HT1080 (cell line): ENCODE measurements at regions not wholly inside any gene's neighbourhood (a gene's known extent, or its start where the extent isn't known, plus 50 kb on each side); places are given as distances from the start of the nearest gene placed in this dataset.

ENCODE experiments used
- DNase-seq: peaks from one replicate; pipeline ENCODE4 v3.0.0-alpha.2; 2015; ENCODE audit warnings: low read depth

DNA sequence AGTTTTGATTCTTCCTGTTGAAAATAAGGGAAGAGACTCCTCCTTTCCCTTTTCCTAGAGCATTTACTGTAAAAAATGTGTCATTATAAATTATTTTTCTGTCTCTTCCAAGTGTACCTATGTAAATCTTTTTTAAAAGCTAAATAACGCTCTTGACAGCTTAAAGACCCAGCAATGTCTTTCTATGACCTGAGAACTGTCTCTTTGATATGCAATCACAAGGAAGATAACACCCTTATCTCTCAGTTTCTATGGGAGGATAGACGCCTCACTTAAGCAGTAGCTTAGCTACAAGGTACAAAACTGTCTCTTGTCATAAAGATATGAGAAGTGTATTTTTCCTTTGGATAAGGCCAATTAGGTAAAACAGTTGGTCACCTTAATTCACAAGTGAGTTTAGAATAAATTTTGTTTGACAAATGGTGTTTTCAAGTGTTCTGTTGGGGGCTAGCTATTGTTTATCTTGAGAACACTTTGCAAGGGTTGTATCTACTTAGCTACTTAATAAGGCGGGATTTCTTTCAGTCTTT is 980.6 kb upstream of the EYS start:
- DNase-seq: no peak

DNA sequence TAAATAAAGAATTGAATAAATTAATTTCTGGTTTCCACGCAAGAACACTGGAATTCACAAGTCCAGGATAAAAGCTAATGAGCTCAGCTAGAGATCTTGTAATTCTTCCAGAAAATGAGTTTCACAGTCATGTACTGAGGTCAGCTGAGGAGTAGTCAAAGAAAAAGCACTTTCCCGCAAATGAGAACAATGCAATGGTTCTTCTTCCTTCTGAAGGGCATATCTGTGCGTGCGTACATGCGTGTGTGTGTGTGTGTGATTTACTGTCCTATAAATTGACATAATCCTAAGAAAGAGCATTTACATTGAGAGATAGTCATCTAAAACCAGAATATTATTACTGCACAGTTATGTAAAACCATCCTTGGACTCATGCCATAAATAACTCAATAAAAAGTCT is 968.9 kb upstream of the EYS start:
- DNase-seq: no peak

DNA sequence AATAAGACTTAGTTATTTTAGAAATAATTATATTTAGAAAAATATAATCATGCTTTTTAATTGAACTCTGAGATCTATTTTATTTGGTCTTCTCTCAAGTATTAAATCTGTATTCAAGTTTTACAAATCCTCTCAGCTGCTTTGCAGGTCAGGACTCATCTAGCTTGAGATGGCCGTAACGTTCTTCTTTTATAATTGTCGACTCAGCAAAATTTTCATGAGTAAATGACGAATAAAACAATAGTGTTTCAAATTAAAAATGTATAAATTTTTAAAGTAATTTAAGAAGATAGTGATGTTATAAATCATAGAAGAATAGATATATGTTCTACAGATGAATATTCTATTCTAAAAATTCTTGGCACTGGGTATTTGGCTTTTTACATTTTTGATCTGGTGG is 957.1 kb upstream of the EYS start:
- DNase-seq: no peak

DNA sequence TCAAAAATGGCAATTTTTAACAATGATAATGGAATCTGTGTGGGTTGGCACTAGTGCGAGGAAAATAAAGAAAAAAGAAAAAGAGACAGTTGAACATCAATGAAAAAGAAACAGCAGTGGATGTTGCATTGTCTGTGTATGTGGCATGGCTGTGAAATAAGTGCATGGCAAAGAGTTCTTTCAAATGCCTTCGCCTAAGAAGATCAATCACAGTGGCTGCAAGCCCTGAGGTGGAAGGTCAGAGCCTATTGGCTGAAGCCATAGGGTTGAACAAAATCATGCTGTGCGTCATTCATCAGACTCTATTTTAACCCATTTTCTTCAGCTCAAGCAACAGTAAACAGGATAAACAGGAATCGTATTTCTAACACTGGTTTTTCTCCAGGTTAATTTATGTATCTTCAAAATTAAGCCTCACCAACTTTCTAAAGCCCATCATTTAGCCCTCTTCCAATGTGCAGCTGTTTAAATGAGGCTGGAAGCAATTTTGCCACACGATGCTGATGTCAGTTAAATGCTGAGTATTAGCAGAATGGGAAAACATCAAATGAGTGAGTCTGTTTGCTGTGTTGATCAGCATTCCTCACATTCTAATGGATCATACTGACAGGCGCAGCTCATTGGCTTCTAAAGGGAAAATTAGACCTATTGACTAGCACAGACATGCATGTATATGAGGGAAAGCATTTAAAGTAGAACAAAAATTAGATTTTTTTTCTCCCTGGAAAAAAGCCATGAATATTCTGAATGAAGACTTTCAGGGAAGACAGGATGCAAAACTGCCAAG is 955.9 kb upstream of the EYS start:
- DNase-seq: no peak

DNA sequence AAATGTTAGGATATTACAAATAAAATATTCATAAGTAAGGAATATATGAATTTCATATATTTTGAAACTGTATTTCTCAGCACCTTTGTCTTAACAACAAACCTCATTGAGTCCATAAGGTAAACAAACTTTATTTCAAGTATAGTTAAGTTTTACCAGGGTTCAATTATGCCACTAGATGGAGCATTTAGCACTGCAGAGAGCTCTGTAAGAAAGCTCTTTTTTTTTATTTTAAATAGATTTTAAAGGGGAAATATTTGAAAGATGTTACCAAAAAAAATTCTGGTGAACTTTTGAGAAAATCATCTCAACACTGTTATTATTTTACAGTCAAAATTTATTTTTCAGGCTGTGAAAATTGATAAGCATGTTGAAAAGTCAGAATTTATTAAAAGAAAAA is 955.2 kb upstream of the EYS start:
- peak; percentile 8 for DNase-seq

DNA sequence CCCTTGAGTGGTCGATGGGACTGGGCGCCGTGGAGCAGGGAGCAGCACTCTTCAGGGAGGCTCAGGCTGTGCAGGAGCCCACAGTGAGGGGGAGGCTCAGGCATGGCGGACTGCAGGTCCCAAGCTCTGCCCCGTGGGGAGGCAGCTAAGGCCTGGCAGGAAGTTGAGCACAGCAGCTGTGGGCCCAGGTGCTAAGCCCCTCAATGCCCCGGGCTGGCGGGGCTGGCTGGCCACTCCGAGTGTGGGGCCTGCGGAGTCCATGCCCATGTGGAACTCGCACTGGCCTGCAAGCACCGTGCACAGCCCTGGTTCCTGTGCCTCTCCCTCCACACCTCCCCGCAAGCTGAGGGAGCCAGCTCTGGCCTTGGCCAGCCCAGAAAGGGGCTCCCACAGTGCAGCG is 948.4 kb upstream of the EYS start:
- no peak for DNase-seq

DNA sequence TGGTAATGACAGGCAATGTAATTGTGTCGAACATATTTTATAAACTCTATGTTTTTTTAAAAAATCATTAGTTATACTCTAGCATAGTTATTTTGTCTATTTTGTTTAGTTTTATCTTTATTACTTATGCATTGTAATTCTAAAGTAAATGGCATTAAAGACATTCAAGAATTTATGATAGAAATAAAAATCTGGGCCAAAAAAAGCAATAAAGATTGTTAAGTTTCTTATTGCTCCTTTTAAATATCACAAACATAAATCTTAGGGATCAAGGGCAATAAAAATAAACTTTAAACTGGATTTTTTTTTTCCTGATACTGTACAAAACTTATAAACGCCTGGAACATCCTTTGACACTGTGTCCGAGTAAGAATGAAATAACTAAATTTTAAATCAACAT is 931.5 kb upstream of the EYS start:
- no peak for DNase-seq

DNA sequence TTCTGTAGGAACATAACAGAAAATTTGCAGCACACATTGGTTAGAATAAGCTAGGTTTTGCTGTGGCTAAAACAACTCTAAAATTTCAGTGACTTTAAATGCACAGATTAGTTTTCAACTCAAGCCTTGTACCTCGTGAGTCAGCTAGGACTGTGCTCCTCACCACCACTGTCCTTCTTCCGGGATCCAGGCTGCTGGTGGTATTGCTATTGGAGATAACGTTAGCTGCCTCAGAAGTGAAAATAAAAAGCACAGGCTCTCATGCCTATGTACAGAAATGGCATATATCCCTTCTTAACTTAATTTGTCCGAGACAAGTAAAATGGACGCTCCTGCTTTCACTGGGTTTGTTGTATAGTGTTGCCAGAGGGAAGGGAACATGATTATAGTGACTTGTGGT is 931.1 kb upstream of the EYS start:
- DNase-seq: peak; percentile 64

DNA sequence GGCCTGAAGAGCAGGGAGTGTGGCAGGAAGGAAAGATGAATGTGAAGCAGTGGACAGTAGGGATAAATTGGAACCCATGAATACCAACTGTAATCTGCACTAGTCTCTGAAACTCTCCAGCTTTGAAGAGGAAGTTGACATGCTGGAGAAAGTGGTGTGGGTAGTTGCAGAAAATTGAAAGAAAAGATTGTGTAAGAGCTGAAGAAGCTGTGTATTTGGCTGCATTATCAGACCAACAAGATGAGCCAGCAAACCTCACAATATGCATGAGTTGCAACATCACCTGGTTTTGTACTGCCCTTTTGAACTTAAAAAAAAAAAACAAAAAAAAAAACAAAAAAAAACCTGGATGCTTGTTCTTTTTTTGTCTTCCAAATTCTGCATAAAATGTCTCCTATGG is 921.9 kb upstream of the EYS start:
- DNase-seq: no peak

DNA sequence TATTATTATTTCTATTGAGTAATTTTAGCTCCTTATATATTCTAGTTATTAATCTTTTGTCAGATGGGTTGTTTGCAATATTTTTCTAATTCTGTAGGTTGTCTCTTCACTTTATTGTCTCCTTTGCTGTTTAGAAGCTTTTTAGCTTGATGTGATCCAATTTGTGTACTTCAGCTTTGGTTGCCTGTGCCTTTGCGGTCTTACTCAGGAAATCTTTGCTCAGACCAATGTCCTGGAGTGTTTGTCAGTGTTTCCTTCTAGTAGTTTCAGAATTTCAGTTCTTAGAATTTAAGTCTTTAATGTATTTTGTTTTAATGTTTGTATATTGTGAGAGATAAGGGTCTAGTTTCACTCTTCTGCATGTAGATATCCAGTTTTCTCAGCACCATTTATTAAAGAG is 916.0 kb upstream of the EYS start:
- no peak for DNase-seq

DNA sequence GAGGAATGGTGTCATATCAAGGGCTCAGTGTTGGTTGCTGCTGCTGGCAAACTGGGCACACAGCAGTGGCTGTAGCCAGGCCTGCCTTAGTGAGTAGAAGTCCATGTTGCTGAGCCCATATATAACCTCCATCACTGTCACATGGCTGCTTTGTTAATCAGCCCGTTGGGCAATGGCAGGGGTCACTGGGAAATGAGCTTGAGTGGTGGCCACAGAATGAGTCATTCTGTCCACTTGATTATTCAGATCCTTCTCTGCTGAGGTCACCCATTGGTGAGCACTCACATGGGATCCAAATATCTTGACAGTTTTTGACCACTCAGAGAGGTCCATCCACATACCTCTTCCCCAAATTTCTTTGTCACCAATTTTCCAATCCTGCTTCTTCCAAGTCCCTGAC is 898.9 kb upstream of the EYS start:
- peak; percentile 66 for DNase-seq

DNA sequence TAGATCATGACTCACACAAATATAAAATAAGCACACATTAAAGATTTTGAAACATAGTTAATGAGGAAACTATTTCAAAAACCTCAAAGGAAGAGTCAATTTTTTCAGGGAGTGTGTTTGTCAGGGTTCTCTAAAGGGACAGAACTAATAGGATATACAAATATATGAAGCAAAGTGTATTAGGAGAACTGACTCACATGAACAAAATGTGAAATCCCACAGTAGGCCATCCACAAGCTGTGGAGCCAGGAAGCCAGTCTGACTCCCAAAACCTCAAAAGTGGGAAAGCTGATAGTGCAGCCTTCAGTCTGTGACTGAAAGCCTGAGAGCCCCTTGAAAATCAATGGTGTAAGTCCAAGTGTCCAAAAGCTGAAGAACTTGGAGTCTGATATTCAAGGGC is 898.0 kb upstream of the EYS start:
- peak; percentile 65 for DNase-seq

DNA sequence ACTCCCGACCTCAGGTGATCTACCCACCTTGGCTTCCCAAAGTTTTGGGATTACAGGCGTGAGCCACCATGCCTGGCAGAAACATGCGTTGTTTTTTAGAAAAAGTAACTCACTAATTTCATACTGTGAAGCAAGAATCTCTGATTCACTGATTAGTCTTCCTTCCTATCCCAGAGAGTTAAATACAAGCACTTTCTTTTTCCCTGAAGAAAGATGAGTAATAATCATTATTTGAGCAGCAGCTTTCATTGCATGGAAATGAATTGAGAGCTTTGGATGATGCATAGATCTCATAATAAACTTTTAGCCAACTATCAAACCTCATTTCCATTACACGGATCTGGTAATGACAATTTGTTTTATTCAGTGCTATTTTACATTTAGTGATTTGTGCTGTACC is 892.5 kb upstream of the EYS start:
- peak; percentile 58 for DNase-seq

DNA sequence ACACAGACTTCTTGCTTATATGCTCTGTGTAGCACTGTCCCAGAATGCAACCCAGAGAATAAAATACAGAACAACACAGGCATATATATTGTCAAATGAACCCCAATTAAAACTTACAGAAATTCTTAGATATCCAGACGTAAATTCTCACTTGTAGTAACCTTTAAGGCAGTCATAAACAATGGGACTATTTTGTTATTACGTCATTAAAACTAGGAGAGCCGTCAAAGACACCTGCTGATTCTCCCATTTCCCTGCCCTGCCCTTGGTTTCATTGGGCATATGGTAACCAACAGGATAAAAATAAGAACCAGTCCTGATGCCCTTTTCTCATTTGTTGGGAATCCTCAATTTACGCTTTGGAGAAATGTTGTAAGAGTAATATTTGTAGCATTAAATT is 871.3 kb upstream of the EYS start:
- no peak for DNase-seq

DNA sequence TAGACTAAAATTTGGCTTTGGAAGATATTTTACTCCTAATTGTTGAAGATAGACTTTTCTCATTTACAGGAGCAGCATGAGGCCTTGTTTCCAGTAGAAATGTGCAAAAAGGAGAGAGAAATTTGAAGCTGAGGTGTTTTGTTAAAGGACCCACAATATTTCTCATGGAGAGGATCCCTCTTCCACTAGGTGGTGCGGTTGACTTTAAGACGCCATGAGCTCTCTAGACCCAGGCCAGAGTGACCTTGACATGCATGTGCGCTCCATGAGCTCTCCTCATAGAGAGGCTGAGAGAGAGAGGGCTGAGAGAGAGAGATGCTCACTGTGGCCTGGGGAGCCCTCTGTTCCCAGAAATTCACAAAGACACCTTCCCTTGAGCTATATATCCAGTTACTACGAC is 861.2 kb upstream of the EYS start:
- peak; percentile 6 for DNase-seq

DNA sequence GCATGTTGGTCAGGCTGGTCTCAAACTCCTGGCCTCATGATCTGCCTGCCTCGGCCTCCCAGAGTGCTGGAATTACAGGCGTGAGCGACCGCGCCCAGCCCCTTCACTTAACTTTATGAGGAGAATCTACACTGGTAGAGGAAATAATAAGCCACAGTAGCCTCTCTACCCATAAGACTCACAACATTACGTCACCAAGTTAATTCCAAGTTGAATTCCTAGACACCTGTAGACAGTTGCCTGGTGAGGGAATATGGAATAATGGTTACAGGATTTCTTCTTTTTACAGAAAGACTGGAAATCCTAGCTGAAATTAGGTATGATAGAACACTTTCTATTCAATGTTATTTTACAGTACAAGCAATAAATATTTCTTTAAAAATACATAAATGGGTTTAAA is 854.5 kb upstream of the EYS start:
- no peak for DNase-seq

DNA sequence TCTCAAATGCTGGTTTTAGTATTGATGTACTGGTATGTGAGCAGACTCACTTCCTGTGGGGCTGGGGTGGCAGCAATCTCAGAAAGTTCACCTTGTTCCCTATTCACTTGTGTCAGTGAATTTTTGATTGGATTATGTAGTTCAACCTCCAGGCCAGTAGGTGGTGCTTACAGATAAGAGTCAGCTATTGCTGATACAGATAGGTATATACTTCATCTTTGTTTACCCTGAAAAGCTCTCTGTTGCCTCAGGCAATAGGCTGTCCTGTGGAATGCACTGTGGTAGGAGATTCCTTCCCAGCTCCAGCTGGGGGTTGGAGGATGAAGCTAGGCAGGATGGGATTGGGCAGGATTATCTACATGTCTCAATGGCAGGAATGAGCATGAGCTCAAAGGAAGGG is 851.2 kb upstream of the EYS start:
- DNase-seq: peak; percentile 37

DNA sequence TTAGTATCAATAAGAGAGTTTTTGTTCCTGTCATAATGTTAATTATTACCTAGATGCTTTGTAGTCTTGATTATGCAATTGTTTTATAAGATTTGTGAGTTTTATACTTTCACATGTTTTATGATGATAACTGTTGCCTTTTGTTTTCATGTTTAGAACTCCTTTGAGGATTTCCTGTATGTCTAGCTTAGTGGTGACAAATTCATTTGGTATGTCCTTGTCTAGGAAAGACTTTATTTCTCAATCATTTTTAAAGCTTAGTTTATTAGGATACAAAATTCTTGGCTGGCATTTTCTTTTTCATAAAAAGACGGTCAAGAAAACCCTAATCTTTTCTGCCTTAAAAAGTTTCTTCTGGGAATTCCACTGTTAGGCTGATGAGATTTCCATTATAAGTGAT is 849.9 kb upstream of the EYS start:
- peak; percentile 40 for DNase-seq

DNA sequence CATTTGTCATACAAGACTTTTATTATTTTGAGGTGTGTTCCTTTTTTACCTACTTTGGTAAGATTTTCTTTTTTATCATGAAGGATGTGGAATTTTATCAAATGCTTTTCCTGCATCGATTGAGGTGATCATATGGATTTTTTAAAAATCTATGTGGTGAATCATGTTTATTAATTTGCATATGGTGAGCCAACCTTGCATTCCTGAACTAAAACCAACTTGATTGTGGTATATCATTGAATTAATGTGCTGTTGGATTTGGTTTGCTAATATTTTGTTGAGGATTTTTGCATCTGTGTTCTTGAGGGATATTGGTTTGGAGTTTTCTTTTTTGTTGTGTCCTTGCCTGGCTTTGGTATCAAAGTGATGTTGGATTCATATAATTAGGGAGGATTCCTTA is 848.1 kb upstream of the EYS start:
- DNase-seq: no peak

DNA sequence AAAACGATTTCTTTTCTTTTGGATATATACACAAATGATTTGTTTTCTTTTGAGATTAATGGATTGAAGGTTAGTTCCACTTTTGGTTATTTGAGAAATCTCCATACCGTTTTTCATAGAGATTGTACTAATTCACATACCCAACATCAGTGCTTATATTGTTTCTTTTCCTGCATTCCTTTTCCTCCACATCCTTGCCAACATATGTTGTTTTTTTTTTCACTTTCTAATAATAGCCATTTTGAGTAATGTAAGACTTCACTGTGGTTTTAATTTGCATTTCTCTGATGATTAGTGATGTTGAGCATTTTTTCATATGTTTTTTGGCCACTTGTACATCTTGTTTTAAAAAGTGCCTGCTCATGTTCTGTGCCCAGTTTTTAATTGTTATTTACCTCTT is 846.4 kb upstream of the EYS start:
- DNase-seq: no peak

DNA sequence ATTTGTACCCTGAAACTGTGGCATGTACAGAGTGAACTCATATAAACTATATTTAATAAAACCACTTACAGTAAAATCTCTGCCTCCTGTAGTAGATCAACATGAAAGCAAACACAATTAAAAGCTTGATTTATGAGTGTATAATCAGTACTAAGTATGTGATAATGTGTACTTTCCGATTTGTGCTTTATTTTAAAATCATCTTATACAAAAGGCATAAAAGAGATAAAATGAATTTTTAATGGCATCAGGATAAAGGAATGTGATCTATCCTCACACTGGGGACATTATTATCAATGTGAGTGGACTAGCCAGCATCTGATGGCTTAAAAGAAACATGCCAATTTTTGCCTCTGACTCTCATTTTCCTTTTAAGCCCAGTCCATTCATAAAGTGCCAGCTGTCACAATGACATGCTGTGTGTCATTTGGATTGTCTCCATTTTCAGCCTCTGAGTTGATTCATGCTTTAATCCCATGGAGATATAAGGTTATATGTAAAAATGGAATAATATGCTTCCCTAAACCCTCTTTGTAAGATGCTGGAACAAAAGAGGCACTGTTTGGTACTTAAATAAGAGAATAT is 831.6 kb upstream of the EYS start:
- DNase-seq: no peak

DNA sequence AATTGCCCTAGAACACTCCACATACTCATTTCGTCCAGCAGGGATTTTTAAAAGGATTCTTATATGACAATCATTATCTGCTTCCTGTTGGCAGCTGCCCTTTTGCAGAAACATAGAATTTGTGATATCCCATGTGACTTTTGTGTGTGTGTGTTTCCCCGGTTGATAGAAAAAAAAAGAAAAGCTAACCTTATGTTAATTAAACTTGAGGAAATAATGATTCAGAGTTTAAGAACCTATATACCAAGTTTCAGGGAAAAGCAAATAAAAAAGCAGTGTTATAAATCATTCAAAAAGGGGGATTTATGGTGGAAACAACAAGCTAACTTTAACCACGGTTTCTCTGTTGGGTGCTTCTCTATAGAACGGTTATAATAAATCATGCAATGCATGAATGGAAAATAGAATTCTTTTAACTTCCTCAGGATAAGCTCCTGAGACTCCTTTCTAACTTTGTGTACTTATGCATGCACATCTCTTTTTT is 826.9 kb upstream of the EYS start:
- no peak for DNase-seq

DNA sequence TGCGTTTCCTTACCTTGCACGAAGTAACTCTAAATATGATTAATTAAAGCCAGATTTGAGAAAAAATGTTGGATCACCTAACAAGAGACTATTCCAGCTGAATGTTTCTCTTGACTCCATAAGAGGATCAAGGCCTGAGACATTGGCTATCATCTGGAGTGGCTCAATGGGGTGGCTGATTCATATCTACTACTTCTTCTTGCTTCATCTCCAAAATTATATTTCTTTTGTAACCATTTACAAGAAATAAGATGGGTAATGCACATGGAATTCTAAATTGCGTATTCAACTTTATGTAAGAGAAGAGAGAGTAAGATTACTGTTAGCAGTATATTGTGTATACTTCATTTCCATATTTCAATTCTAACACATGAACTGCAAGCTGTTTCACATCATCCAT is 819.0 kb upstream of the EYS start:
- no peak for DNase-seq
